Astrocyte (in vitro differentiated cells and primary cell): ENCODE measurements at regions not wholly inside any gene's neighbourhood (a gene's known extent, or its start where the extent isn't known, plus 50 kb on each side); places are given as distances from the start of the nearest gene placed in this dataset.

Experiments
- EZH2 ChIP-seq: IDR thresholded peaks from 2 replicates; pipeline ENCODE4 v1.6.1; 2012; ENCODE audit warnings: mild to moderate bottlenecking, low read length, inconsistent platforms; ENCODE audit not compliant: insufficient read depth
- TF ChIP-seq, protein P1 (sequence below): IDR thresholded peaks from 2 replicates; pipeline ENCODE4 v1.5.1; 2011; ENCODE audit warnings: low read depth, mild to moderate bottlenecking, inconsistent platforms, low read length, moderate library complexity; ENCODE audit not compliant: insufficient read depth

DNA sequence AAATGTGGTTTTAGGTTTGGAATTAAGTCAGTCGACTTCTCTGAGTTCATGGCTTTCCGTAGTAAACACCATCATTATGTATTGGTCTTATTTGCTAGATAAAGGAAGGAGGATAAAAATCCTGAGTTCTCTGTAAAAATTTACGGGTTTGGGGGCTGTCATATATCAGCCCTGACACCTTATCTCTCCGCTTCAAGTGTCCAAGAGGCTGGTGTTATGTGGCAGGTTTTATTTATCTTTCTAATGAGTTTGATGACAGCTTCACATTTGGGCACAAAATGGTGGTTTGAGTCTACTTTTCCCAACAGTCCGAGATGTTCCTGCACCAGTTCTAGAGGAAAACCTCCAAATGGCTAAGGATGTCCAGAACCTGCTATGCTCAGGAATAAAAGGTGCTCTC lies 67.3 kb upstream of the VSTM5 start:
- TF ChIP-seq, protein P1, sequence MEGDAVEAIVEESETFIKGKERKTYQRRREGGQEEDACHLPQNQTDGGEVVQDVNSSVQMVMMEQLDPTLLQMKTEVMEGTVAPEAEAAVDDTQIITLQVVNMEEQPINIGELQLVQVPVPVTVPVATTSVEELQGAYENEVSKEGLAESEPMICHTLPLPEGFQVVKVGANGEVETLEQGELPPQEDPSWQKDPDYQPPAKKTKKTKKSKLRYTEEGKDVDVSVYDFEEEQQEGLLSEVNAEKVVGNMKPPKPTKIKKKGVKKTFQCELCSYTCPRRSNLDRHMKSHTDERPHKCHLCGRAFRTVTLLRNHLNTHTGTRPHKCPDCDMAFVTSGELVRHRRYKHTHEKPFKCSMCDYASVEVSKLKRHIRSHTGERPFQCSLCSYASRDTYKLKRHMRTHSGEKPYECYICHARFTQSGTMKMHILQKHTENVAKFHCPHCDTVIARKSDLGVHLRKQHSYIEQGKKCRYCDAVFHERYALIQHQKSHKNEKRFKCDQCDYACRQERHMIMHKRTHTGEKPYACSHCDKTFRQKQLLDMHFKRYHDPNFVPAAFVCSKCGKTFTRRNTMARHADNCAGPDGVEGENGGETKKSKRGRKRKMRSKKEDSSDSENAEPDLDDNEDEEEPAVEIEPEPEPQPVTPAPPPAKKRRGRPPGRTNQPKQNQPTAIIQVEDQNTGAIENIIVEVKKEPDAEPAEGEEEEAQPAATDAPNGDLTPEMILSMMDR, result no peak
- TF ChIP-seq EZH2, result no peak
